AG04450 (cell line): ENCODE measurements at regions not wholly inside any gene's neighbourhood (a gene's known extent, or its start where the extent isn't known, plus 50 kb on each side); places are given as distances from the start of the nearest gene placed in this dataset.

Experiments
- CTCF ChIA-PET: fragments of 300-600, 350-600 bp; formaldehyde crosslinking; extraction: SDS; loops from one replicate; lab custom pipeline; 2022; ENCODE audit warnings: antibody characterized with exemption, inconsistent platforms; lab: Charles Lee
- POLR2A ChIA-PET: fragments of 350-600 bp; formaldehyde crosslinking; extraction: SDS; loops from one replicate; lab custom pipeline; 2021; ENCODE audit warnings: antibody characterized with exemption, inconsistent platforms; lab: Yijun Ruan, JAX
- DNase-seq: peaks from one replicate; pipeline ENCODE4 v3.0.0-alpha.2; 2011; ENCODE audit warnings: low read depth, low spot score
- H3K27ac ChIP-seq: one replicate; pipeline ENCODE4 v1.5.1; 2012; ENCODE audit warnings: low read depth, low read length, control low read depth
- H3K27me3 ChIP-seq: one replicate; pipeline ENCODE4 v1.6.0; 2012; ENCODE audit warnings: low read length; ENCODE audit not compliant: control insufficient read depth, insufficient read depth
- H3K4me3 ChIP-seq: 2 replicates; pipeline ENCODE4 v1.5.1; 2011; ENCODE audit warnings: mild to moderate bottlenecking, low read depth, low read length, control low read depth
- H3K9me3 ChIP-seq: 2 replicates; pipeline ENCODE4 v1.5.1; 2012; ENCODE audit warnings: low read length; ENCODE audit not compliant: control insufficient read depth, insufficient read depth
- TF ChIP-seq, protein P1 (sequence below): IDR thresholded peaks from 2 replicates; pipeline ENCODE4 v1.5.1; 2011; ENCODE audit warnings: low read depth, low read length, control low read depth, inconsistent platforms

DNA sequence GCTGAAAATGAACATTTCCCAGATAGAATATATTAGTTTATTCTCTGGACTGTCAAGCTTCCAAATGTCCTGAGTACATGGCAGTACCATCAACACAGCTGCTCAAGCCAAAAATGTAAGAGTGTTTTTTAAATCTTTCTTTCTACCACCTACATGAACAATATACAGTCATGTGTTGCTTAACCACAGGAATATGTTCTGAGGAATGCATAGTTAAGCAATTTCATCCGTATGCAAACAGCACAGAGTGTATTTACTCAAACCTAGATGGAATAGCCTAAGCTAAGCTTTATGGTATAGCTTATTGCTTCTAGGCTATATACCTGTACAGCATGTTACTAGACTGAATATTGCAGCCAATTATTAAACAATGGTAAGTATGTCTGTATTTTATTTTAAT, 561.9 kb upstream of the ADGRL4 start:
- peak; percentile 11 for DNase-seq
- Histone ChIP-seq H3K27me3 (no peaks in the 10 kb centered on the region), H3K27ac (no peak overlapping the region), H3K9me3 (no peaks in the 10 kb centered on the region), H3K4me3 (no peak overlapping the region)
- ChIA-PET CTCF (no interaction called here), POLR2A (no interaction called here)
- TF ChIP-seq, protein P1, sequence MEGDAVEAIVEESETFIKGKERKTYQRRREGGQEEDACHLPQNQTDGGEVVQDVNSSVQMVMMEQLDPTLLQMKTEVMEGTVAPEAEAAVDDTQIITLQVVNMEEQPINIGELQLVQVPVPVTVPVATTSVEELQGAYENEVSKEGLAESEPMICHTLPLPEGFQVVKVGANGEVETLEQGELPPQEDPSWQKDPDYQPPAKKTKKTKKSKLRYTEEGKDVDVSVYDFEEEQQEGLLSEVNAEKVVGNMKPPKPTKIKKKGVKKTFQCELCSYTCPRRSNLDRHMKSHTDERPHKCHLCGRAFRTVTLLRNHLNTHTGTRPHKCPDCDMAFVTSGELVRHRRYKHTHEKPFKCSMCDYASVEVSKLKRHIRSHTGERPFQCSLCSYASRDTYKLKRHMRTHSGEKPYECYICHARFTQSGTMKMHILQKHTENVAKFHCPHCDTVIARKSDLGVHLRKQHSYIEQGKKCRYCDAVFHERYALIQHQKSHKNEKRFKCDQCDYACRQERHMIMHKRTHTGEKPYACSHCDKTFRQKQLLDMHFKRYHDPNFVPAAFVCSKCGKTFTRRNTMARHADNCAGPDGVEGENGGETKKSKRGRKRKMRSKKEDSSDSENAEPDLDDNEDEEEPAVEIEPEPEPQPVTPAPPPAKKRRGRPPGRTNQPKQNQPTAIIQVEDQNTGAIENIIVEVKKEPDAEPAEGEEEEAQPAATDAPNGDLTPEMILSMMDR, result no peak

DNA sequence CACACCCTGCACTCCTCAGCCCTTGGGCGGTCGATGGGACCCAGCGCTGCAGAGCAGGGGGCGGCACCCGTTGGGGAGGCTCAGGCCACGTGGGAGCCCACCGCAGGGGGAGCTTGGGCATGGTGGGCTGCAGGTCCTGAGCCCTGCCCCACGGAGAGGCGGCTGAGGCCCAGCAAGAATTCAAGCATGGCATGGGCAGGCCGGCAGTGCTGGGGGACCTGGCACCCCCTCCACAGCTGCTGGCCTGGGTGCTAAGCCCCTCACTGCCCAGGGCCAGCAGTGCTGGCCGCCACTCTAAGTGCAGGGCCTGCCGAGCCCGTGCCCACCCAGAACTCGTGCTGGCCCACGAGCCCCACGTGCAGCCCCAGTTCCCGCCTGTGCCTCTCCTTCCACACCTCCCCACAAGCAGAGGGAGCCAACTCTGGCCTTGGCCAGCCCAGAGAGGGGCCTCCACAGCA, 555.0 kb upstream of the ADGRL4 start:
- no peak overlapping the region for H3K27ac ChIP-seq
- POLR2A ChIA-PET, result no interaction called here
- CTCF ChIA-PET, result no interaction called here
- H3K4me3 ChIP-seq, result no peak overlapping the region
- H3K27me3 ChIP-seq, result no peaks in the 10 kb centered on the region
- no peak for DNase-seq
- H3K9me3 ChIP-seq, result peaks cover 7% of the 10 kb centered on the region; the same call in 1 of the 2 replicates
- TF ChIP-seq, protein P1, result no peak

DNA sequence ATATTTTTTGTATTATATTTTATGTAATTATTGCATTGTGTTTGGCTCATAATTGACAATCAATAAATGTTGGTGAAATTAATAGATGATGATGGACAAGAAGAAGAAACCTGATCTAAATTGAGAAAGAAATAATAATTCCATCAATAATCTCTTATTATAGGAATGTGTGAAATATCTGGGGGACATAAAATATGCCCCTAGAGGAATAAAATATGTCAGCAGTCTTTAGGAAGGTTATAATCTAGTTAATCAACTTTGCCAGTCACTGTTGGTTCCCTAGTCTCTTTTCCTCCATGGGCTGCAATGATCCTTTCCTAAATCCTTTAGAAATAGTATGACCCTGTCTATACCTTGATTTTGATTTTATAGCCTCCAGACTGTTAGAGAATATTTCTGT, 549.7 kb upstream of the ADGRL4 start:
- H3K27me3 ChIP-seq, result no peaks in the 10 kb centered on the region
- H3K27ac ChIP-seq, result no peak overlapping the region
- H3K9me3 ChIP-seq, result no peaks in the 10 kb centered on the region; the same call in 1 of the 2 replicates
- TF ChIP-seq, protein P1, result no peak
- ChIA-PET POLR2A (no interaction called here), CTCF (no interaction called here)
- DNase-seq, result no peak
- H3K4me3 ChIP-seq, result no peak overlapping the region

DNA sequence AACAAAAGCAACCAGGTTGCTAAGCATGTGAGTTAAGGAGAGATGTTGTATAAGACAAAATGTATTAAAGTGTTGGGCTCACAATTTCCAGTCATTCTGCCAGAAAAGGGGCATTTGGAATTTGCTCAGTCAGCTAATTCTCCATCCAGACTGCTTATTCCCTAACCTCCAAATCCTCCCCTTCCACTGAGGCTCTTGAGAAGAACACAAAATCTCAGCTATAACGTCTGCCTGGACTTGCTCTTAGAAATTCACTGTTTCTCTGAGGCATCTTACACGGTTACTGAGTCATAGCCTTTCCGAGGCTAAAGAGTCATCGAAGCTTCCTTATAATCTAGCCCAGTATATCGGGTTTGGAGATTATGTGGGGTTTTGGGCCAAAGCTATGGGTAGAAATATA, 548.2 kb upstream of the ADGRL4 start:
- H3K27ac ChIP-seq, result no peak overlapping the region
- H3K27me3 ChIP-seq, result no peaks in the 10 kb centered on the region
- ChIA-PET CTCF (no interaction called here), POLR2A (no interaction called here)
- TF ChIP-seq, protein P1, result no peak
- no peak for DNase-seq
- H3K4me3 ChIP-seq, result no peak overlapping the region
- no peaks in the 10 kb centered on the region for H3K9me3 ChIP-seq

- H3K9me3 ChIP-seq, result no peaks in the 10 kb centered on the region
- H3K4me3 ChIP-seq, result no peak overlapping the region
- no peak overlapping the region for H3K27ac ChIP-seq
- H3K27me3 ChIP-seq, result no peaks in the 10 kb centered on the region
- POLR2A ChIA-PET, result no interaction called here
- TF ChIP-seq, protein P1, result no peak
- CTCF ChIA-PET, result no interaction called here
- peak; percentile 18 for DNase-seq
Measured at GRCh38 chr1:79551321-79551720, 544.8 kb upstream of the ADGRL4 start.
